B cell (primary cell): ENCODE measurements at regions not wholly inside any gene's neighbourhood (a gene's known extent, or its start where the extent isn't known, plus 50 kb on each side); places are given as distances from the start of the nearest gene placed in this dataset.

Source experiments
- ATAC-seq: fragments of 200-7000 bp; cut with Tn5 transposase; one replicate; pipeline ENCODE4 v1.10.0; 2021; ENCODE audit warnings: low read depth, mild to moderate bottlenecking, moderate number of reproducible peaks, moderate library complexity
- CTCF ChIA-PET: fragments of 350-600 bp; sonication (Branson Sonifier 250); formaldehyde crosslinking; loops from one replicate; lab custom pipeline; 2021; ENCODE audit warnings: antibody characterized with exemption, inconsistent platforms; lab: Charles Lee
- POLR2A ChIA-PET: fragments of 350-600 bp; sonication (Branson Sonifier 250); formaldehyde crosslinking; loops from one replicate; lab custom pipeline; 2021; ENCODE audit warnings: antibody characterized with exemption; lab: Charles Lee
- DNase-seq: peaks from one replicate; pipeline ENCODE4 v3.0.0; 2013
- H2AFZ ChIP-seq: 2 replicates; pipeline ENCODE4 v1.6.1; 2012; ENCODE audit warnings: mild to moderate bottlenecking, low read depth, low read length; ENCODE audit not compliant: insufficient read depth, poor library complexity, severe bottlenecking
- H3K27ac ChIP-seq, 2 donors: 1 replicate in 1 of 2; 2 replicates in 1 of 2; pipeline ENCODE4 v1.5.1; 2012 to 2013; ENCODE audit warnings: low read length in 2 of 2, mild to moderate bottlenecking in 2 of 2, moderate library complexity in 1 of 2
- H3K27me3 ChIP-seq, 4 experiments: fragments of 200-600 bp in 1 of 4; sonication (generic) in 1 of 4; replicated peaks in 1 of 4; 1 replicate in 2 of 4; 2 replicates in 2 of 4; pipeline versions ENCODE4 v1.6.1 to v1.7.0; 2013 to 2016; ENCODE audit warnings: low read length in 3 of 4, mild to moderate bottlenecking in 2 of 4, mixed read lengths in 1 of 4, moderate library complexity in 1 of 4; ENCODE audit not compliant: insufficient read depth in 4 of 4, control insufficient read depth in 3 of 4; ENCODE audit errors: control extremely low read depth in 1 of 4
- H3K36me3 ChIP-seq, 2 experiments: replicated peaks in 1 of 2; 1 replicate in 1 of 2; 2 replicates in 1 of 2; pipeline versions ENCODE4 v1.6.1 to v1.7.1; 2013; ENCODE audit warnings: low read length in 1 of 2; ENCODE audit not compliant: insufficient read depth in 2 of 2, control insufficient read depth in 1 of 2; ENCODE audit errors: control extremely low read depth in 1 of 2, extremely low read depth in 1 of 2
- H3K4me1 ChIP-seq, 2 donors: fragments of 200-600 bp in 1 of 2; sonication (generic) in 1 of 2; 1 replicate in 1 of 2; 2 replicates in 1 of 2; pipeline versions ENCODE4 v1.5.1 to v1.6.1; 2013 to 2017; ENCODE audit warnings: low read length in 2 of 2; ENCODE audit not compliant: control insufficient read depth in 2 of 2, insufficient read depth in 2 of 2
- H3K4me2 ChIP-seq: replicated peaks from 2 replicates; pipeline ENCODE3; 2012; ENCODE audit warnings: mild to moderate bottlenecking, low read depth, low read length; ENCODE audit not compliant: poor library complexity, severe bottlenecking
- H3K4me3 ChIP-seq, 5 experiments: fragments of 200-600 bp in 1 of 5; sonication (generic) in 1 of 5; 1 replicate in 3 of 5; 2 replicates in 2 of 5; pipeline versions ENCODE4 v1.5.1 to v1.7.0; 2011 to 2016; ENCODE audit warnings: low read length in 4 of 5, mild to moderate bottlenecking in 4 of 5, low read depth in 2 of 5, control low read depth in 1 of 5, moderate library complexity in 1 of 5; ENCODE audit not compliant: insufficient read depth in 1 of 5; ENCODE audit errors: control extremely low read depth in 1 of 5, extremely low read depth in 1 of 5
- H3K79me2 ChIP-seq: fragments of 200-600 bp; sonication (generic); one replicate; pipeline ENCODE4 v1.6.0; 2016; ENCODE audit warnings: low read length; ENCODE audit not compliant: control insufficient read depth, insufficient read depth
- H3K9ac ChIP-seq: fragments of 200-600 bp; sonication (generic); 2 replicates; pipeline ENCODE4 v1.6.1; 2017; ENCODE audit warnings: mild to moderate bottlenecking, low read length, moderate library complexity
- H3K9me3 ChIP-seq, 3 donors: one replicate each; pipeline versions ENCODE4 v1.6.1 to v1.7.1; 2013; ENCODE audit warnings: low read length in 2 of 3; ENCODE audit not compliant: control insufficient read depth in 2 of 3, insufficient read depth in 1 of 3; ENCODE audit errors: control extremely low read depth in 1 of 3
- H4K20me1 ChIP-seq: 2 replicates; pipeline ENCODE4 v1.6.0; 2012; ENCODE audit warnings: mild to moderate bottlenecking, low read length; ENCODE audit not compliant: insufficient read depth, control insufficient read depth, poor library complexity, severe bottlenecking
- H3K27ac Mint-ChIP-seq: one replicate; pipeline ENCODE4 v1.8.0; 2021; ENCODE audit warnings: mixed read lengths
- H3K27me3 Mint-ChIP-seq: one replicate; pipeline ENCODE4 v1.8.0; 2021; ENCODE audit warnings: mixed read lengths
- H3K4me1 Mint-ChIP-seq: one replicate; pipeline ENCODE4 v1.8.0; 2021; ENCODE audit warnings: mixed read lengths
- H3K4me3 Mint-ChIP-seq: one replicate; pipeline ENCODE4 v1.8.0; 2021; ENCODE audit warnings: mixed read lengths
- H3K9me3 Mint-ChIP-seq: one replicate; pipeline ENCODE4 v1.8.0; 2022; ENCODE audit warnings: mixed read lengths; ENCODE audit not compliant: insufficient read depth
- CTCF ChIP-seq: fragments of 200-600 bp; IDR thresholded peaks from one replicate; pipeline ENCODE4 v1.8.0; 2022; ENCODE audit warnings: antibody characterized with exemption, mild to moderate bottlenecking
- EZH2 ChIP-seq: IDR thresholded peaks from 2 replicates; pipeline ENCODE4 v1.6.1; 2012; ENCODE audit warnings: borderline replicate concordance, low read depth, mild to moderate bottlenecking, moderate library complexity, low read length; ENCODE audit not compliant: insufficient read depth, poor library complexity, severe bottlenecking
- WGBS: methylation state at CpG from one replicate; pipeline ENCODE4 v1.1.5; 2013; ENCODE audit warnings: missing lambda C conversion rate; ENCODE audit not compliant: insufficient coverage; 5-methylcytosine and 5-hydroxymethylcytosine counted together
- intact Hi-C: fragments of 100-400 bp; cut with micrococcal nuclease; formaldehyde crosslinking; loops from one replicate; pipeline ENCODE4 v1.10.0; 2022

- no peaks in the 10 kb centered on the region for H4K20me1 ChIP-seq
- intact Hi-C loops: no loop called here
- CTCF ChIA-PET: no interaction called here
- no peaks in the 10 kb centered on the region for H3K27me3 ChIP-seq
- no peak overlapping the region for H2AFZ ChIP-seq
- Mint-ChIP-seq H3K4me1 (no peaks in the 10 kb centered on the region), H3K27me3 (no peaks in the 10 kb centered on the region), H3K4me3 (no peak overlapping the region), H3K9me3 (no peaks in the 10 kb centered on the region), H3K27ac (no peak overlapping the region)
- H3K9me3 ChIP-seq: no peaks in the 10 kb centered on the region
- TF ChIP-seq EZH2 (no peak), CTCF (no peak)
- no peak overlapping the region for H3K4me3 ChIP-seq
- no peaks in the 10 kb centered on the region for H3K4me1 ChIP-seq
- H3K9ac ChIP-seq: no peak overlapping the region
- H3K79me2 ChIP-seq: no peaks in the 10 kb centered on the region
- ATAC-seq (no peak), DNase-seq (no peak)
- no peak overlapping the region for H3K4me2 ChIP-seq
- H3K36me3 ChIP-seq: no peaks in the 10 kb centered on the region
- no CpG with 5 or more reads among the region's 3 CpGs for WGBS
- H3K27ac ChIP-seq: no peak overlapping the region
- POLR2A ChIA-PET: no interaction called here
Measured at GRCh38 chr4:17063888-17064287, 165.4 kb upstream of the LDB2 start.

- Histone ChIP-seq H3K9me3 (peaks cover 0 to 3% (median 0%) of the 10 kb centered on the region in 3 donors), H3K4me2 (no peak overlapping the region), H3K79me2 (no peaks in the 10 kb centered on the region), H3K4me1 (no peaks in the 10 kb centered on the region), H3K4me3 (no peak overlapping the region), H3K36me3 (no peaks in the 10 kb centered on the region), H3K27ac (no peak overlapping the region), H2AFZ (no peak overlapping the region), H4K20me1 (no peaks in the 10 kb centered on the region), H3K9ac (no peak overlapping the region), H3K27me3 (no peaks in the 10 kb centered on the region)
- intact Hi-C loops: no loop called here
- H3K4me3 Mint-ChIP-seq: no peak overlapping the region
- ATAC-seq (no peak), DNase-seq (no peak)
- CTCF ChIA-PET: no interaction called here
- no peak overlapping the region for H3K27ac Mint-ChIP-seq
- no peak for TF ChIP-seq CTCF
- TF ChIP-seq EZH2: no peak
- no peaks in the 10 kb centered on the region for H3K9me3 Mint-ChIP-seq
- POLR2A ChIA-PET: no interaction called here
- WGBS: 95% methylated on average over 4 of the region's 4 CpGs
- H3K27me3 Mint-ChIP-seq: no peaks in the 10 kb centered on the region
- no peaks in the 10 kb centered on the region for H3K4me1 Mint-ChIP-seq
Measured at GRCh38 chr4:17060230-17060629, 161.8 kb upstream of the LDB2 start.
